NCI-H2029 treated with DMSO at 0.1 percent for 48 hours (cell line): ENCODE measurements at regions not wholly inside any gene's neighbourhood (a gene's known extent, or its start where the extent isn't known, plus 50 kb on each side); places are given as distances from the start of the nearest gene placed in this dataset.

Experiments
- DNase-seq: peaks from one replicate; lab custom pipeline; 2025; lab: John Stamatoyannopoulos, UW

- no peak for DNase-seq
Measured at GRCh38 chr19:23855676-23856075, 59.0 kb upstream of the ZNF726 start.

- DNase-seq, result no peak
Measured at GRCh38 chr19:23851966-23852365, 62.7 kb upstream of the ZNF726 start.

- DNase-seq, result no peak
Measured at GRCh38 chr19:23832717-23833327, 74.1 kb upstream of the ZNF681 start.

- peak; percentile 41 for DNase-seq
Measured at GRCh38 chr19:23823952-23824389, 65.3 kb upstream of the ZNF681 start.

- no peak for DNase-seq
Measured at GRCh38 chr19:23822735-23823134, 64.0 kb upstream of the ZNF681 start.

GRCh38 chr19:23817519-23817918, 58.8 kb upstream of the ZNF681 start:
- DNase-seq, result no peak

- no peak for DNase-seq
Measured at GRCh38 chr19:23810496-23810895, 51.8 kb upstream of the ZNF681 start.
